ENCODE measurements at regions not wholly inside any gene's neighbourhood (a gene's known extent, or its start where the extent isn't known, plus 50 kb on each side); places are given as distances from the start of the nearest gene placed in this dataset.

DNA sequence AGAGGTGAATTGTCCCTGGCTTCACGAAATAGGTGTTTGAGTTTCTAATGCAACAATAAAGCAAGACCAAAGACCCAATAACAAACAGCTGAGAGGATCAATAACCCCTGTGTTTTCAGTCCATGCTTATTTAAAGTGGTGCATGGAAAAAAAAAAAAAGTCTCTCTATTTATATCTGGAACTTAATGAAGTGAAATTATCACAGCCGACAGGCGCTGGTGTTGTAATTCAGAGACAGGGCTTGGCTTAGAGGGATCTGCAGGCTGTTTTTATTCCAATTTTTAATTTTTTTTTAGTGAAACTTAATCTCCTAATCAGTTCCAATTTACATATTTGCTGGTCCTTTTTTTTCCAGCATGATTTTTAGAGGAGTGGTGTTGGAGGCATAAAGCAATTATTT, 858.2 kb upstream of the SOX9 start:
- Histone ChIP-seq H3K27ac (ENCODE audit: low read depth in 1 of 2, low read length in 2 of 2) (no peak overlapping the region), H3K27me3 (ENCODE audit: control insufficient read depth in 4 of 4, insufficient read depth in 4 of 4, low read length in 3 of 4) (no peaks in the 10 kb centered on the region), H3K9ac (ENCODE audit: low read depth in 1 of 2, low read length in 2 of 2) (no peak overlapping the region), H3K4me3 (ENCODE audit: low read depth in 1 of 3, low read length in 3 of 3) (no peak overlapping the region), H3K9me3 (ENCODE audit: control insufficient read depth in 4 of 4, low read length in 3 of 4) (peaks cover 0 to 8% (median 2%) of the 10 kb centered on the region in 4 donors), H3K36me3 (ENCODE audit: control insufficient read depth in 4 of 4, insufficient read depth in 3 of 4, low read depth in 1 of 4, low read length in 3 of 4) (no peaks in the 10 kb centered on the region), H3K4me1 (ENCODE audit: control insufficient read depth in 4 of 4, insufficient read depth in 4 of 4, low read length in 3 of 4) (no peaks in the 10 kb centered on the region)
- DNase-seq (ENCODE audit: low spot score), result no peak
- WGBS, result 74% methylated on average over 3 of the region's 3 CpGs
- TF ChIP-seq TAF1 (conservative IDR thresholded peaks at IDR 0.05) (no peak), GABPA (IDR thresholded peaks at IDR 0.05 in 1 of 2, conservative IDR thresholded peaks at IDR 0.05 in 1 of 2) (no peak), RAD21 (IDR thresholded peaks at IDR 0.05) (no peak), SP1 (IDR thresholded peaks at IDR 0.05) (no peak), ZBTB33 (IDR thresholded peaks at IDR 0.05) (no peak), JUND (IDR thresholded peaks at IDR 0.05) (no peak)

GRCh38 chr17:71267668-71268067, 853.2 kb upstream of the SOX9 start:
- Histone ChIP-seq H3K9me3 (ENCODE audit: control insufficient read depth in 4 of 4, low read length in 3 of 4) (peaks cover 0 to 16% (median 3%) of the 10 kb centered on the region in 4 donors), H3K4me3 (ENCODE audit: low read depth in 1 of 3, low read length in 3 of 3) (no peak overlapping the region), H3K27ac (ENCODE audit: low read depth in 1 of 2, low read length in 2 of 2) (no peak overlapping the region), H3K4me1 (ENCODE audit: control insufficient read depth in 4 of 4, insufficient read depth in 4 of 4, low read length in 3 of 4) (no peaks in the 10 kb centered on the region), H3K27me3 (ENCODE audit: control insufficient read depth in 4 of 4, insufficient read depth in 4 of 4, low read length in 3 of 4) (no peaks in the 10 kb centered on the region), H3K36me3 (ENCODE audit: control insufficient read depth in 4 of 4, insufficient read depth in 3 of 4, low read depth in 1 of 4, low read length in 3 of 4) (no peaks in the 10 kb centered on the region), H3K9ac (ENCODE audit: low read depth in 1 of 2, low read length in 2 of 2) (no peak overlapping the region)
- 75% methylated on average over 1 of the region's 1 CpG for WGBS
- no peak for DNase-seq (ENCODE audit: low spot score)
- TF ChIP-seq, protein P1, sequence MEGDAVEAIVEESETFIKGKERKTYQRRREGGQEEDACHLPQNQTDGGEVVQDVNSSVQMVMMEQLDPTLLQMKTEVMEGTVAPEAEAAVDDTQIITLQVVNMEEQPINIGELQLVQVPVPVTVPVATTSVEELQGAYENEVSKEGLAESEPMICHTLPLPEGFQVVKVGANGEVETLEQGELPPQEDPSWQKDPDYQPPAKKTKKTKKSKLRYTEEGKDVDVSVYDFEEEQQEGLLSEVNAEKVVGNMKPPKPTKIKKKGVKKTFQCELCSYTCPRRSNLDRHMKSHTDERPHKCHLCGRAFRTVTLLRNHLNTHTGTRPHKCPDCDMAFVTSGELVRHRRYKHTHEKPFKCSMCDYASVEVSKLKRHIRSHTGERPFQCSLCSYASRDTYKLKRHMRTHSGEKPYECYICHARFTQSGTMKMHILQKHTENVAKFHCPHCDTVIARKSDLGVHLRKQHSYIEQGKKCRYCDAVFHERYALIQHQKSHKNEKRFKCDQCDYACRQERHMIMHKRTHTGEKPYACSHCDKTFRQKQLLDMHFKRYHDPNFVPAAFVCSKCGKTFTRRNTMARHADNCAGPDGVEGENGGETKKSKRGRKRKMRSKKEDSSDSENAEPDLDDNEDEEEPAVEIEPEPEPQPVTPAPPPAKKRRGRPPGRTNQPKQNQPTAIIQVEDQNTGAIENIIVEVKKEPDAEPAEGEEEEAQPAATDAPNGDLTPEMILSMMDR (IDR thresholded peaks at IDR 0.05; ENCODE audit: low read depth, low read length, missing input control), result no peak

DNA sequence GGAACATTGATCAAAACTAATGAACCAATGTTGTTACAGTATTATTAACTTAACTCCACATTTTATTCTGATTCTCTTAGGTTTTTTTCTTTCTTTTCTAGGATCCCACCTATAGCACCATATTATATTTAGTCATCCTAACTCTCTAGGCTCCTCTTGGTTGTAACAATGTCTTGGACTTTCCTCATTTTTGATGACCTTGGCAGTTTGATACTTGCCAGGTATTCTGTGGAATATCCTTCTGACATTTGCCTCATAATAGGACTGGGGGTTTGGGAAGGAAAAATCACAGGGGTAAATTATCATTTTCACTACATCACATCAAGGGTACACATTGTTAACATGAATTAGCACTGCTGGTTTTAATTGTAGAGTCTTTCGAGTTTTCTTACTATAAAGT, 851.6 kb upstream of the SOX9 start:
- no peak for TF ChIP-seq YY1 (IDR thresholded peaks at IDR 0.05)
- TF ChIP-seq, protein P2, sequence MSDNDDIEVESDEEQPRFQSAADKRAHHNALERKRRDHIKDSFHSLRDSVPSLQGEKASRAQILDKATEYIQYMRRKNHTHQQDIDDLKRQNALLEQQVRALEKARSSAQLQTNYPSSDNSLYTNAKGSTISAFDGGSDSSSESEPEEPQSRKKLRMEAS (IDR thresholded peaks at IDR 0.05), result no peak
- no peak for TF ChIP-seq RXRA (IDR thresholded peaks at IDR 0.05)
- TF ChIP-seq FOXA2 (IDR thresholded peaks at IDR 0.05), result no peak
- TF ChIP-seq HNF4A (conservative IDR thresholded peaks at IDR 0.05), result no peak
- TF ChIP-seq FOXA1 (IDR thresholded peaks at IDR 0.05), result no peak
- TF ChIP-seq NR2F2 (IDR thresholded peaks at IDR 0.05), result no peak
- no peak for TF ChIP-seq SP1 (IDR thresholded peaks at IDR 0.05)
- TF ChIP-seq, protein P3, sequence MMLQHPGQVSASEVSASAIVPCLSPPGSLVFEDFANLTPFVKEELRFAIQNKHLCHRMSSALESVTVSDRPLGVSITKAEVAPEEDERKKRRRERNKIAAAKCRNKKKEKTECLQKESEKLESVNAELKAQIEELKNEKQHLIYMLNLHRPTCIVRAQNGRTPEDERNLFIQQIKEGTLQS (IDR thresholded peaks at IDR 0.05), result no peak
- TF ChIP-seq, protein P1 (IDR thresholded peaks at IDR 0.05; ENCODE audit: low read depth, low read length, missing input control), result no peak
- TF ChIP-seq RAD21 (IDR thresholded peaks at IDR 0.05), result no peak
- TF ChIP-seq ZBTB33 (IDR thresholded peaks at IDR 0.05), result no peak
- no peak for TF ChIP-seq TAF1 (conservative IDR thresholded peaks at IDR 0.05)
- no peak for TF ChIP-seq REST (IDR thresholded peaks at IDR 0.05)
- no peak for DNase-seq (ENCODE audit: low spot score)
- no peak overlapping the region for H3K4me3 ChIP-seq (ENCODE audit: low read depth in 1 of 3, low read length in 3 of 3)
- H3K27me3 ChIP-seq (ENCODE audit: control insufficient read depth in 4 of 4, insufficient read depth in 4 of 4, low read length in 3 of 4), result no peaks in the 10 kb centered on the region
- H3K27ac ChIP-seq (ENCODE audit: low read depth in 1 of 2, low read length in 2 of 2), result no peak overlapping the region
- no peaks in the 10 kb centered on the region for H3K4me1 ChIP-seq (ENCODE audit: control insufficient read depth in 4 of 4, insufficient read depth in 4 of 4, low read length in 3 of 4)
- H3K9me3 ChIP-seq (ENCODE audit: control insufficient read depth in 4 of 4, low read length in 3 of 4), result peaks cover 0 to 16% (median 3%) of the 10 kb centered on the region in 4 donors
- no peaks in the 10 kb centered on the region for H3K36me3 ChIP-seq (ENCODE audit: control insufficient read depth in 4 of 4, insufficient read depth in 3 of 4, low read depth in 1 of 4, low read length in 3 of 4)
- no peak overlapping the region for H3K9ac ChIP-seq (ENCODE audit: low read depth in 1 of 2, low read length in 2 of 2)
- 80% methylated on average over 1 of the region's 1 CpG for WGBS

Measured in liver (tissue), 8 donors.